GM21423 (cell line): ENCODE measurements at regions not wholly inside any gene's neighbourhood (a gene's known extent, or its start where the extent isn't known, plus 50 kb on each side); places are given as distances from the start of the nearest gene placed in this dataset.
"Not testable (repeated sequence)": the region's sequence is repeated elsewhere in the genome, so short reads cannot be mapped to it uniquely, and the experiment has no call there.

ENCODE experiments used
- ATAC-seq: cut with Tn5 transposase; IDR thresholded peaks from one replicate; pipeline ENCODE4 v1.9.1; 2021; ENCODE audit warnings: mild to moderate bottlenecking, moderate library complexity; ENCODE audit not compliant: unreplicated experiment

DNA sequence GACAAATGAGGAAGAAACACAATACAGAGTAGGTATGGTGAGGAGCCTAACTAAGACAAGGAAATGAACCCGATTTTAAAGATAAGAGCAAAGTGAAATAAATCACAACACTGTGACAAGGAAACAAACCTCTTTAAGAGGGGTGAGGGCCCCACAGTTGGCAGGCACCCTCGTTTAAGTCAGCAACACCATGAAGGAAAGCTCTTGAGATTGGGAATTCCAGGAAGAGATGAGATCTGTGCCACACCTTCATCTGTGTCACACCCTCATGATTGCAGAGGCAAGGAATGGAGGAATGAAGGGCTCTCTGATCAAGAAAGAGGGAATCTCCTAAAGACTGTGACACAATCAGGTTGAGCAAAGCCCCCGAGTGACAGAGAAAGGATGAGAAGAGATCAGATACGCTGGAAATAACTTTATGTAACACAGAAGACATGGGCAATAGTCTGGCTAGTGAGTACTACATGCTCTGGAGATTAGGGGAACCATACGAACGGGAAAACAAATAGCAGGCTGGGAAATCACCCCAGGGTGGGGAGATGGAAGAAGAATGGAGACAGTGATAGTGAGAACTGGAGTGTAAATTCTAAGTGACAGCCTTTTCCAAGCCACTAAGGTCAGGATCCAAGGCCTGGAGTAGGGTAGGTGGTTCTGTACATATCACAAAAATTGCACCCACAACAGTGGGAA is 51.7 kb upstream of the TERB2 start:
- not testable (repeated sequence) for ATAC-seq
